ENCODE measurements at regions not wholly inside any gene's neighbourhood (a gene's known extent, or its start where the extent isn't known, plus 50 kb on each side); places are given as distances from the start of the nearest gene placed in this dataset.

- peak; percentile 7 for DNase-seq
Measured at GRCh38 chr4:55175779-55176231, 50.4 kb upstream of the KDR start.

- no peak for DNase-seq
Measured at GRCh38 chr4:55176497-55176896, 51.1 kb upstream of the KDR start.

- DNase-seq, result no peak
Measured at GRCh38 chr4:55177461-55177860, 52.1 kb upstream of the KDR start.

- no peak for DNase-seq
Measured at GRCh38 chr4:55178226-55179005, 53.0 kb upstream of the KDR start.

GRCh38 chr4:55181010-55182005 lies 55.9 kb upstream of the KDR start:
- DNase-seq, result no peak

GRCh38 chr4:55183926-55184599 lies 58.7 kb upstream of the KDR start:
- peak; percentile 27 for DNase-seq

- DNase-seq, result no peak
Measured at GRCh38 chr4:55184600-55185523, 59.5 kb upstream of the KDR start.

GRCh38 chr4:55186123-55186522 lies 60.7 kb upstream of the KDR start:
- DNase-seq, result no peak

GRCh38 chr4:55186700-55187099 lies 61.3 kb upstream of the KDR start:
- no peak for DNase-seq

GRCh38 chr4:55214172-55214571 lies 88.8 kb upstream of the KDR start:
- DNase-seq, result no peak

GRCh38 chr4:55215087-55215486 lies 89.7 kb upstream of the KDR start:
- no peak for DNase-seq

- DNase-seq, result no peak
Measured at GRCh38 chr4:55216863-55217635, 91.7 kb upstream of the KDR start.

GRCh38 chr4:55218041-55218440 lies 92.6 kb upstream of the KDR start:
- no peak for DNase-seq

GRCh38 chr4:55237839-55238238 lies 108.2 kb upstream of the SRD5A3 start:
- no peak for DNase-seq

- DNase-seq, result no peak
Measured at GRCh38 chr4:55238407-55238806, 107.6 kb upstream of the SRD5A3 start.

GRCh38 chr4:55241461-55241860 lies 104.6 kb upstream of the SRD5A3 start:
- no peak for DNase-seq

- no peak for DNase-seq
Measured at GRCh38 chr4:55242506-55242905, 103.5 kb upstream of the SRD5A3 start.

- DNase-seq, result no peak
Measured at GRCh38 chr4:55247521-55247920, 98.5 kb upstream of the SRD5A3 start.

- no peak for DNase-seq
Measured at GRCh38 chr4:55248756-55249155, 97.3 kb upstream of the SRD5A3 start.

GRCh38 chr4:55249476-55249875 lies 96.6 kb upstream of the SRD5A3 start:
- DNase-seq, result no peak

- DNase-seq, result no peak
Measured at GRCh38 chr4:55251342-55251741, 94.7 kb upstream of the SRD5A3 start.

Data from amniotic stem cell (primary cell).